ENCODE measurements at regions not wholly inside any gene's neighbourhood (a gene's known extent, or its start where the extent isn't known, plus 50 kb on each side); places are given as distances from the start of the nearest gene placed in this dataset.
"Not testable (repeated sequence)": the region's sequence is repeated elsewhere in the genome, so short reads cannot be mapped to it uniquely, and the experiment has no call there.

DNA sequence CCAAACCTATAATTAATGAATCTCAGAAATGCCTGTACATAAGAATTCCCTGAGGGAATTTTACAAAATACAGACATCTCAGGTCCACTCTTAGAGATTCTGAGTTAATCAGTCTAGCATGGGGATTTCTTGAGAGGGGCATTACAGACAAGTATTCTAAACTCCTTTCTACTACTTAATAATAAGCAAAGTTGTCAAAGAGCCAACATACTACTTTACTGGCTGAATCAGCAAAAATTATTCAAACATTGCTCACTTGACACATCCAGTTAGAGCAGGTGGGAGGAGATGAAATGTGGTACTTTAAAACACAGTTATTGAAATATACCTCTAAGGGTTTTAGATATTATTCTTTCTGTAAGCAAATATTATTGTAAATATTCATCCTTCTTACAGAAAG, 1164.7 kb downstream of the CDY2B start:
- no peak for DNase-seq (ENCODE audit: low read depth in 2 of 2)

- no peak for DNase-seq (ENCODE audit: low read depth in 2 of 2)
Observed at GRCh38 chrY:16673102-16673787, 1206.8 kb downstream of the CDY2B start.

DNA sequence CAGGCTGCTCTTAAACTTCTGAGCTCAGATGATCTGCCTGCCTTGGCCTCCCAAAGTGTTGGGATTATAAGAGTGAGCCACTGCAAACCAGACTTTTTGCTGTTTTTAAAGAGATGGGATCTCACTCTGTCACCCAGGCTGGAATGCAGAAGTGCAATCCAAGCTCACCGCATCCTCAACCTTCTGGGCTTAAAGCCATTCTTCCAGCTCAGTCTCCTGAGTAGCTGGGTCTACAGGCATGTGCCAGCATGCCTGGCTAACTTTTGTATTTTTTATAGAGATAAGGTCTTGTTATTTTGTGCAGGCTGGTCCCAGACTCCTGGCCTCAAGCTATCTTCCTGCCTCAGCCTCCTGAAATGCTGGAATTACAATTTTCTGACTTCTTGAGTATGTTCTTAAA, 1211.6 kb downstream of the CDY2B start:
- no peak for DNase-seq (ENCODE audit: low read depth in 2 of 2)

GRCh38 chrY:16662741-16663140, 1217.3 kb downstream of the CDY2B start:
- DNase-seq (ENCODE audit: low read depth in 2 of 2), result no peak

DNA sequence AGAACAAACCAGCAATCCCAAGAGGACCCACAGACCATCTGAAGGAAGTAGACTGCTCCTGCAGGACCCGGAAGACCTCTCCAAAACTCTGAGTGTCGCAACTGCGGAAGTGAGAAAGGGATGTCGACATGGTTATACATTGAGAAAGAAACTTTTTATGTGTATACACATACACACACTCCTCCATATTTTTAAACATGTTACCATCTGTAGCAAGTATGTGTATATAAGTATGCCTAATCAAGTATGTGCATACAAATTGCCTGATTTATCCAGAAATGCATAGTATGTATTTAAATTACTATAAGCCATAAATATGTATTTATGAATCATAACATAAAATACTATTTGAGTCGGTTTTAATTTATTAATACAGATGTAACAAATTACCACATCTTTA, 1220.7 kb downstream of the CDY2B start:
- DNase-seq (ENCODE audit: low read depth in 2 of 2), result no peak

GRCh38 chrY:16653971-16654370, 1226.0 kb downstream of the CDY2B start:
- no peak for DNase-seq (ENCODE audit: low read depth in 2 of 2)

DNA sequence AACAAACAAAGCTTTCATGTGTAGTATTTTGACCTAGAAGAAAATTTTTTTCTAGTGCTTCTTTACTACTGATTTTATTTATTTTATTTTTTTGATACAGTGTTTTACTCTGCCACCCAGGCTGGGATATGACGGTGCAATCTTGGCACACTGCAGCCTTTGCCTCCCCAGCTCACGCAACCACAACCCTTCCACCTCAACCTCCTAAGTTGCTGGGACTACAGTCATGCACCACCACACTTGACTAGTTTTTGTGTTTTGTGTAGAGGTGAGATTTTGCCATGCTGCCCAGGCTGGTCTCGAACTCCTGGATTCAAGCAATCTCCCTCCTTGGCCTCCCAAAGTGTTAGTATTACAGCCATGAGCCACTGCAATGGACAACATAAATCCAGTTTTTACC, 1234.0 kb downstream of the CDY2B start:
- no peak for DNase-seq (ENCODE audit: low read depth in 2 of 2)

- DNase-seq (ENCODE audit: low read depth in 2 of 2), result no peak
Observed at GRCh38 chrY:16645449-16645848, 1234.6 kb downstream of the CDY2B start.

GRCh38 chrY:16644270-16644800, 1235.7 kb downstream of the CDY2B start:
- DNase-seq (ENCODE audit: low read depth in 2 of 2), result no peak

- peak in 1 of 2 donors; percentile 0 for DNase-seq (ENCODE audit: low read depth in 2 of 2)
Observed at GRCh38 chrY:16639777-16640176, 1240.2 kb downstream of the CDY2B start.

GRCh38 chrY:16638743-16639142, 1241.3 kb downstream of the CDY2B start:
- not testable (repeated sequence) for DNase-seq (ENCODE audit: low read depth in 2 of 2)

- no peak for DNase-seq (ENCODE audit: low read depth in 2 of 2)
Observed at GRCh38 chrY:16636254-16636653, 1243.8 kb downstream of the CDY2B start.

DNA sequence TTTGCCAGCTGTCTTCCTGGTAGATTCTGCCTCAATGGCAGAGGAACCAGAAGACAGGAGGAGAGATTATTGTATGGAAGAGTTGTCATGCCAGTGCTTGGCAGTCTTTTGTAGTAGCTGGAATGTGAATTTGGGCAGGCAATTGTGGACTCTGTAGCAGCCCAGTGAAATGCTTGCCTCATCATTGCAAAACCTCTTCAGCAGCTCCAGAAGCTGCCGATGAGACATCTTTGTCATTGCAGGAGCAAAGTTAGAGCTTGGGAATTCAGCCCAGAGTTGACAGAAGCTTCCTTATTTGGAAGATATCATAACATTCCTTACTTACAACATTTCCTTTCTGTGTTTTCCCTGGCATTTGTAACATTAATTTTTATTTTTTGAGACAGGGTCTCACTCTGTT, 1250.9 kb downstream of the CDY2B start:
- DNase-seq (ENCODE audit: low read depth in 2 of 2), result no peak

- DNase-seq (ENCODE audit: low read depth in 2 of 2), result no peak
Observed at GRCh38 chrY:16627122-16627521, 1252.9 kb downstream of the CDY2B start.

GRCh38 chrY:16616201-16616975, 1263.6 kb downstream of the CDY2B start:
- no peak for DNase-seq (ENCODE audit: low read depth in 2 of 2)

DNA sequence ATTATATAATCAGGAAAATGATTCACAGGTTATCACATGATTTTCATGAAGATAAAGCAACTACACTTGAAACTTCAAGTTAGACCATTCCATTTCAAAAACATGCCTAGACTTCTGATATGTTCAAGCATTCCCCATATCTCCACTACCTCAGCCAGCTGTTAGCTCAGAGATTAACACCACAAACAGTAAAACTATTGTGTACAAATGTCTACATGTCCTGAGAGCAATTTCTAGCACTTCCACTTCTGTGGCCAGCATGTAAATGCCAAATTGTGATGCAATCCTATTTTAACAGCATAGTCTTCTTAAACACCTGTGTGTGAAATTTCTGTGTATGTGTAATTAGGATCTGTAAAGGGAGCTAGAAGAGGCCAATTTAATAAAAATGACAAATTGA, 1271.3 kb downstream of the CDY2B start:
- no peak for DNase-seq (ENCODE audit: low read depth in 2 of 2)

- DNase-seq (ENCODE audit: low read depth in 2 of 2), result no peak
Observed at GRCh38 chrY:16602146-16602545, 1277.9 kb downstream of the CDY2B start.

DNA sequence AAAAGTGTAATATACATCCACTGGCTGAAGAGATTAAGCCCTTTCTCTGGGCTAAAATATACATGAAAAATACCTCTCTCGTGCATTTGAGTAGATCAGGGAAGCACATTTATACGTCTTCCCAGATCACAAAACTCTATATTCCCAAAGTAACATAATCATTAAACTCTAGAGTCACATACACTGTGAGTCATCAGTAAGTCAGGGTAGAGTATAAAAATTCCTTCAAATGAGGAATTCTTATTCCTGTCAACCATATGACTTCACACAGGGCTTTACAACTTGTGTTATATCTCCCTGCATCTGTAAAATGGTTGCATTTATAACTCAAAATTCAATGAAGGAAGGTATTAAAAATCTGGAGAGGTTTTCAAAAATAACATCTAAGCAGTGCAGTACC, 1278.4 kb downstream of the CDY2B start:
- no peak for DNase-seq (ENCODE audit: low read depth in 2 of 2)

DNA sequence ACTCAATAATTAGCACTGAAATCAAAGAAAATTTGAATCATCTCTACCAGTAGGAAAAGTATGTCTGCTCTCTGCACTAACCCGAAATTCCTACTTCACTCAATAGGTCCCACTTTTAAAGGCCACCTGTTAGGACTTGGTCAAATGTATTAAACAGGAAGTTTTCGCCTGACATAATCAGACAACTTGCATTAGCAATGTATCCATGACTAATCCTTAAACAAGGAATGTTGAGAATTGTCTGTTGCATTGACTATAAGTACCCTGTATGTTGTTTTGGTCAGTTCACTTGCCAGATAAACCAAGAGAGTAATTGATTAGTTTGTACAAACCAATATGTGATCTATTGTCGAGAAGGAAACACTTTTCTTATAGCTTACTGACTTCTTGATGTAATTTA, 1308.0 kb downstream of the CDY2B start:
- no peak for DNase-seq (ENCODE audit: low read depth in 2 of 2)

DNA sequence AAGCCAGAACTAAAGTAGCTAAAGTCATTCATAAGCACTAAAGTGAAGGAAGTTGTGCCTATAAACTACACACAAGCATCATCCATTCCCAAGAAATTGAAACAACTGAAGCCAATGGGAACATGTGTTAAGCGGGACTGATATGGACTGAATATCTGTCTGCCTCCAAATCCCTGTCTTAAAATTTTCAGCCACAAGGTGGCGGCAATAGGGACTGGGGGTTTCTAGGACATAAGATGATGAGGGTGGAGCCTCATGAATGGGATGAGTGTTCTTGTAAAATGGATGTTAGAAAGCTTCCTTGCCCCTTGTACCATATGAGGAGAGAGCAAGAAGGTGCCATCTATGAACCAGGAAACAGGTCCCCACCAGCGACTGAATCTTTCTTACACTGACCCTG, 1317.5 kb downstream of the CDY2B start:
- no peak for DNase-seq (ENCODE audit: low read depth in 2 of 2)

- DNase-seq (ENCODE audit: low read depth in 2 of 2), result no peak
Observed at GRCh38 chrY:16522021-16522420, 1358.0 kb downstream of the CDY2B start.

DNA sequence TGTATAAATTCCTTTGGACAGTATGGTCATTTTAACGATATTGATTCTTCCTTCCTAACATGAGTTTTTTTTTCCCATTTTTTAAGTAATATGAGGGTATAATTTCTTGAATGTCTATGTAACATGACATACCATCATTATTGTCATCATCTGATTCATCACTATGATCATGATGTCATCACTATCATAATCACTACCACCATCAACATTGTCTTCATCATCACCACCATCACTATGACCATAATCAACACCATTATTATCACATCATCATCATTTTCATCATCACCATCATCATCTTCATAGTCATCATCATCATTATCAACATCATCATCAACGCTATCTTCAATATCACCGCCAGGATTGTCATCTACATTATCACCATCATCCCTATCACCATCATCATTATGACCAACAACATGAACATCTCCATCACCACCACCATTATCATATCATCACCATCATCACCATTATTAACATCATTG, 1377.2 kb downstream of the CDY2B start:
- no peak for DNase-seq (ENCODE audit: low read depth in 2 of 2)

GRCh38 chrY:16490706-16491105, 1389.3 kb downstream of the CDY2B start:
- DNase-seq (ENCODE audit: low read depth in 2 of 2), result no peak

Data from dermis microvascular lymphatic vessel endothelial cell (primary cell).